GM06990 (cell line): ENCODE measurements at regions not wholly inside any gene's neighbourhood (a gene's known extent, or its start where the extent isn't known, plus 50 kb on each side); places are given as distances from the start of the nearest gene placed in this dataset.
"Not testable (repeated sequence)": the region's sequence is repeated elsewhere in the genome, so short reads cannot be mapped to it uniquely, and the experiment has no call there.

Experiments
- DNase-seq: peaks from one replicate; pipeline ENCODE4 v3.0.0-alpha.2; 2011; ENCODE audit not compliant: insufficient read length; ENCODE audit errors: extremely low read depth
- H3K27me3 ChIP-seq: replicated peaks from 2 replicates; pipeline ENCODE4 v1.6.0; 2011; ENCODE audit warnings: low read length; ENCODE audit not compliant: control insufficient read depth, insufficient read depth
- H3K36me3 ChIP-seq: 2 replicates; pipeline ENCODE4 v1.5.1; 2011; ENCODE audit warnings: low read length; ENCODE audit not compliant: control insufficient read depth, insufficient read depth
- H3K4me3 ChIP-seq: replicated peaks from 2 replicates; pipeline ENCODE4 v1.5.1; 2011; ENCODE audit warnings: low read depth, mild to moderate bottlenecking, control low read depth, low read length
- CTCF ChIP-seq: IDR thresholded peaks from 2 replicates; pipeline ENCODE4 v1.5.1; 2011; ENCODE audit warnings: low read length, control low read depth, mild to moderate bottlenecking, inconsistent platforms; ENCODE audit not compliant: insufficient read depth, poor library complexity, severe bottlenecking

GRCh38 chr4:115514675-115515074 lies 401.3 kb upstream of the NDST4 start:
- no peaks in the 10 kb centered on the region for H3K27me3 ChIP-seq
- H3K36me3 ChIP-seq, result no peaks in the 10 kb centered on the region
- no peak overlapping the region for H3K4me3 ChIP-seq
- DNase-seq, result no peak
- TF ChIP-seq CTCF, result no peak

- no peak for DNase-seq
- no peaks in the 10 kb centered on the region for H3K27me3 ChIP-seq
- no peak overlapping the region for H3K4me3 ChIP-seq
- no peak for TF ChIP-seq CTCF
- no peaks in the 10 kb centered on the region for H3K36me3 ChIP-seq
Measured at GRCh38 chr4:115505326-115505725, 391.9 kb upstream of the NDST4 start.

GRCh38 chr4:115501656-115502055 lies 388.2 kb upstream of the NDST4 start:
- TF ChIP-seq CTCF, result no peak
- Histone ChIP-seq H3K36me3 (no peaks in the 10 kb centered on the region), H3K27me3 (no peaks in the 10 kb centered on the region), H3K4me3 (no peak overlapping the region)
- DNase-seq, result no peak

- not testable (repeated sequence) for H3K27me3 ChIP-seq
Measured at GRCh38 chr4:115493770-115494169, 380.4 kb upstream of the NDST4 start.

GRCh38 chr4:115491686-115492085 lies 378.3 kb upstream of the NDST4 start:
- DNase-seq, result no peak
- no peaks in the 10 kb centered on the region for H3K27me3 ChIP-seq
- TF ChIP-seq CTCF, result no peak
- H3K4me3 ChIP-seq, result no peak overlapping the region
- no peaks in the 10 kb centered on the region for H3K36me3 ChIP-seq

More at GRCh38 chr4:115493770-115494169, 380.4 kb upstream of the NDST4 start:
- H3K36me3 ChIP-seq, DNase-seq, H3K4me3 ChIP-seq: not testable (repeated sequence)

- H3K27me3 ChIP-seq, result no peaks in the 10 kb centered on the region
- H3K4me3 ChIP-seq, result no peak overlapping the region
- TF ChIP-seq CTCF, result no peak
- no peaks in the 10 kb centered on the region for H3K36me3 ChIP-seq
- DNase-seq, result no peak
Measured at GRCh38 chr4:115489279-115489678, 375.9 kb upstream of the NDST4 start.
